ENCODE measurements at regions not wholly inside any gene's neighbourhood (a gene's known extent, or its start where the extent isn't known, plus 50 kb on each side); places are given as distances from the start of the nearest gene placed in this dataset.

DNA sequence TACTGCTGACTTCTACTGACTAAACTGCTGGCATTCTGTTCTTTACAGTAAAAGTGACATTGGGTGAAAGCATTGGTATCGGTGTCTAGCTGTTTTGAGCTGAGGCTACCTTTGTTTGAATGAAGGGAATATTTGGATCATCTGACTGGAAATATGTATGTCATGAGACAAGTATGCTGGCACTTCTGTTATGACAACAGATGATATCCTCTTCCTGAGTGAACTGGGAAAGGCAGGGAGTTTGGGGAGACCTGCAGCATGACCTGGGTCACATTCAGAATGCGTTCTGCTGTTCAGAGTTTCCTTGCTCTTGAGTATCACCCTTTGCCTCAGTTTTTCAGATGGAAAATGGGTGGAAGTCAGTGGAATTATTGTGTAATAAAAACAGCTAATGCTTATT lies 81.8 kb downstream of the PLCE1 start:
- Histone ChIP-seq H3K27me3 (replicated peaks in 1 of 4; ENCODE audit: control extremely low read depth in 1 of 4, control insufficient read depth in 3 of 4, insufficient read depth in 4 of 4, low read length in 3 of 4) (peaks cover 0 to 2% (median 0%) of the 10 kb centered on the region in 4 experiments), H2AFZ (ENCODE audit: insufficient read depth, low read depth, low read length, poor library complexity, severe bottlenecking) (no peak overlapping the region), H3K36me3 (replicated peaks in 1 of 2; ENCODE audit: control extremely low read depth in 1 of 2, control insufficient read depth in 1 of 2, extremely low read depth in 1 of 2, insufficient read depth in 2 of 2, low read length in 1 of 2) (no peaks in the 10 kb centered on the region), H4K20me1 (ENCODE audit: control insufficient read depth, insufficient read depth, low read length, poor library complexity, severe bottlenecking) (no peaks in the 10 kb centered on the region), H3K79me2 (ENCODE audit: control insufficient read depth, insufficient read depth, low read length) (no peaks in the 10 kb centered on the region), H3K9me3 (ENCODE audit: control extremely low read depth in 1 of 3, control insufficient read depth in 2 of 3, insufficient read depth in 1 of 3, low read length in 2 of 3) (no peaks in the 10 kb centered on the region), H3K9ac (ENCODE audit: low read length) (no peak overlapping the region), H3K4me2 (replicated peaks; ENCODE audit: low read depth, low read length, poor library complexity, severe bottlenecking) (no peak overlapping the region), H3K27ac (ENCODE audit: low read length in 2 of 2) (no peak overlapping the region), H3K4me3 (ENCODE audit: control extremely low read depth in 1 of 5, extremely low read depth in 1 of 5, insufficient read depth in 1 of 5, low read depth in 2 of 5, low read length in 4 of 5) (no peak overlapping the region), H3K4me1 (ENCODE audit: control insufficient read depth in 2 of 2, insufficient read depth in 2 of 2, low read length in 2 of 2) (no peaks in the 10 kb centered on the region)
- H3K27me3 Mint-ChIP-seq: peaks cover 22% of the 10 kb centered on the region
- ChIA-PET CTCF (no interaction called here), POLR2A (no interaction called here)
- intact Hi-C loops (cut with micrococcal nuclease): no loop called here
- DNase-seq (no peak), ATAC-seq (ENCODE audit: low read depth) (no peak)
- H3K4me1 Mint-ChIP-seq: no peaks in the 10 kb centered on the region
- no peak overlapping the region for H3K4me3 Mint-ChIP-seq
- WGBS (ENCODE audit: insufficient coverage): 78% methylated on average over 1 of the region's 2 CpGs
- H3K27ac Mint-ChIP-seq: no peak overlapping the region
- H3K9me3 Mint-ChIP-seq (ENCODE audit: insufficient read depth): no peaks in the 10 kb centered on the region
- no peak for TF ChIP-seq EZH2 (IDR thresholded peaks at IDR 0.05; ENCODE audit: borderline replicate concordance, insufficient read depth, low read depth, low read length, poor library complexity, severe bottlenecking)
- TF ChIP-seq, protein P1, sequence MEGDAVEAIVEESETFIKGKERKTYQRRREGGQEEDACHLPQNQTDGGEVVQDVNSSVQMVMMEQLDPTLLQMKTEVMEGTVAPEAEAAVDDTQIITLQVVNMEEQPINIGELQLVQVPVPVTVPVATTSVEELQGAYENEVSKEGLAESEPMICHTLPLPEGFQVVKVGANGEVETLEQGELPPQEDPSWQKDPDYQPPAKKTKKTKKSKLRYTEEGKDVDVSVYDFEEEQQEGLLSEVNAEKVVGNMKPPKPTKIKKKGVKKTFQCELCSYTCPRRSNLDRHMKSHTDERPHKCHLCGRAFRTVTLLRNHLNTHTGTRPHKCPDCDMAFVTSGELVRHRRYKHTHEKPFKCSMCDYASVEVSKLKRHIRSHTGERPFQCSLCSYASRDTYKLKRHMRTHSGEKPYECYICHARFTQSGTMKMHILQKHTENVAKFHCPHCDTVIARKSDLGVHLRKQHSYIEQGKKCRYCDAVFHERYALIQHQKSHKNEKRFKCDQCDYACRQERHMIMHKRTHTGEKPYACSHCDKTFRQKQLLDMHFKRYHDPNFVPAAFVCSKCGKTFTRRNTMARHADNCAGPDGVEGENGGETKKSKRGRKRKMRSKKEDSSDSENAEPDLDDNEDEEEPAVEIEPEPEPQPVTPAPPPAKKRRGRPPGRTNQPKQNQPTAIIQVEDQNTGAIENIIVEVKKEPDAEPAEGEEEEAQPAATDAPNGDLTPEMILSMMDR (IDR thresholded peaks at IDR 0.05): no peak

DNA sequence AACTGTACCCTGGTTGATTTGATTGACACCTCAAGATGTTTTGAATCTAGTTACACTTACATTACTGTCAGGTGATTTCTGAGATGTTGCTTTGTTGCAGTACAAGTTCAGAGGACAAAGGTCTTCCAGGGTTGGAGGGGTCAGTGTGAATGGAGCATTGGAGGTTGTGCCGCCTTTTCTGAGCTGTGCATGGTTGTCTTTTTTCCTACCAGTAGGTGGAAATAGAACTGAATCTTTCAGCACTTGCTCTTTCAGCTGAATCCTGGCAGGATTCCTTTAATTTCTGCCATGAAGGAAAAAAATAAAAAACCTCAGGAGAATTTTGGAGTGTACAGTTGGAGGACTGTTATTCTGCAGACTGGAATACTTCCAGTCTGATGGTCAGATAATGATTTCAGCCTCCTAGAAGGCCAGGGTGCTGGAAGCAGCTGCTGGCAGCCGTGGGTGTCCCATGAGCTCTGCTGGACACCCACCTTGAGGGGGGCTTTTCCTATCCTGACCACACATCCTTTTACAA lies 82.7 kb downstream of the PLCE1 start:
- WGBS (ENCODE audit: insufficient coverage): 86% methylated on average over 1 of the region's 2 CpGs
- no peaks in the 10 kb centered on the region for H3K79me2 ChIP-seq (ENCODE audit: control insufficient read depth, insufficient read depth, low read length)
- ChIA-PET CTCF (no interaction called here), POLR2A (no interaction called here)
- DNase-seq (no peak), ATAC-seq (ENCODE audit: low read depth) (no peak)
- no peaks in the 10 kb centered on the region for H3K9me3 ChIP-seq (ENCODE audit: control extremely low read depth in 1 of 3, control insufficient read depth in 2 of 3, insufficient read depth in 1 of 3, low read length in 2 of 3)
- no peak overlapping the region for H3K9ac ChIP-seq (ENCODE audit: low read length)
- Mint-ChIP-seq H3K27me3 (peaks cover 22% of the 10 kb centered on the region), H3K9me3 (ENCODE audit: insufficient read depth) (no peaks in the 10 kb centered on the region), H3K4me1 (no peaks in the 10 kb centered on the region), H3K4me3 (no peak overlapping the region), H3K27ac (no peak overlapping the region)
- peaks cover 0 to 2% (median 0%) of the 10 kb centered on the region in 4 experiments for H3K27me3 ChIP-seq (replicated peaks in 1 of 4; ENCODE audit: control extremely low read depth in 1 of 4, control insufficient read depth in 3 of 4, insufficient read depth in 4 of 4, low read length in 3 of 4)
- no peaks in the 10 kb centered on the region for H3K4me1 ChIP-seq (ENCODE audit: control insufficient read depth in 2 of 2, insufficient read depth in 2 of 2, low read length in 2 of 2)
- H3K4me3 ChIP-seq (ENCODE audit: control extremely low read depth in 1 of 5, extremely low read depth in 1 of 5, insufficient read depth in 1 of 5, low read depth in 2 of 5, low read length in 4 of 5): no peak overlapping the region
- no peak overlapping the region for H3K27ac ChIP-seq (ENCODE audit: low read length in 2 of 2)
- H3K36me3 ChIP-seq (replicated peaks in 1 of 2; ENCODE audit: control extremely low read depth in 1 of 2, control insufficient read depth in 1 of 2, extremely low read depth in 1 of 2, insufficient read depth in 2 of 2, low read length in 1 of 2): no peaks in the 10 kb centered on the region
- H3K4me2 ChIP-seq (replicated peaks; ENCODE audit: low read depth, low read length, poor library complexity, severe bottlenecking): no peak overlapping the region
- H2AFZ ChIP-seq (ENCODE audit: insufficient read depth, low read depth, low read length, poor library complexity, severe bottlenecking): no peak overlapping the region
- no peak for TF ChIP-seq EZH2 (IDR thresholded peaks at IDR 0.05; ENCODE audit: borderline replicate concordance, insufficient read depth, low read depth, low read length, poor library complexity, severe bottlenecking)
- TF ChIP-seq, protein P1 (IDR thresholded peaks at IDR 0.05): no peak
- intact Hi-C loops (cut with micrococcal nuclease): no loop called here
- no peaks in the 10 kb centered on the region for H4K20me1 ChIP-seq (ENCODE audit: control insufficient read depth, insufficient read depth, low read length, poor library complexity, severe bottlenecking)
